Spleen (tissue), 11 donors: ENCODE measurements at regions not wholly inside any gene's neighbourhood (a gene's known extent, or its start where the extent isn't known, plus 50 kb on each side); places are given as distances from the start of the nearest gene placed in this dataset.

Experiments used
- DNase-seq: peaks from one replicate; pipeline ENCODE4 v3.0.0-alpha.2; 2020
- H3K27ac ChIP-seq, 8 donors: fragments of 200-600 bp; sonication (generic) in 7 of 8; 1 replicate in 4 of 8; 2 replicates in 4 of 8; pipeline versions ENCODE4 v1.5.0 to v1.8.0; 2016 to 2021; ENCODE audit warnings: inconsistent platforms in 4 of 8, mild to moderate bottlenecking in 4 of 8, moderate library complexity in 1 of 8
- H3K27me3 ChIP-seq, 7 donors: fragments of 200-600 bp; sonication (generic) in 6 of 7; replicated peaks in 1 of 7; 1 replicate in 4 of 7; 2 replicates in 3 of 7; pipeline versions ENCODE4 v1.5.0 to v1.8.0; 2016 to 2021; ENCODE audit warnings: inconsistent platforms in 3 of 7, mild to moderate bottlenecking in 1 of 7
- H3K36me3 ChIP-seq, 6 donors: fragments of 200-600 bp; sonication (generic) in 5 of 6; 1 replicate in 4 of 6; 2 replicates in 2 of 6; pipeline versions ENCODE4 v1.5.0 to v1.8.0; 2016 to 2021; ENCODE audit warnings: inconsistent platforms in 2 of 6
- H3K4me1 ChIP-seq, 6 donors: fragments of 200-600 bp; sonication (generic) in 5 of 6; 1 replicate in 3 of 6; 2 replicates in 3 of 6; pipeline versions ENCODE4 v1.5.0 to v1.8.0; 2016 to 2021; ENCODE audit warnings: inconsistent platforms in 3 of 6
- H3K4me3 ChIP-seq, 8 donors: fragments of 200-600 bp; sonication (generic) in 7 of 8; 1 replicate in 4 of 8; 2 replicates in 4 of 8; pipeline versions ENCODE4 v1.5.0 to v1.8.0; 2016 to 2021; ENCODE audit warnings: inconsistent platforms in 4 of 8, mild to moderate bottlenecking in 4 of 8, moderate library complexity in 2 of 8
- H3K9me3 ChIP-seq, 8 donors: fragments of 200-600 bp; sonication (generic) in 7 of 8; 1 replicate in 4 of 8; 2 replicates in 4 of 8; pipeline versions ENCODE4 v1.5.0 to v1.8.0; 2016 to 2021; ENCODE audit warnings: inconsistent platforms in 4 of 8
- POLR2A ChIP-seq, 3 donors: fragments of 450-650 bp; IDR thresholded peaks; one replicate each; pipeline ENCODE4 v1.5.1; 2017; ENCODE audit warnings: antibody characterized with exemption in 3 of 3, mild to moderate bottlenecking in 1 of 3
- POLR2AphosphoS5 ChIP-seq, 3 donors: sonication (generic); formaldehyde crosslinking; IDR thresholded peaks; one replicate each; pipeline ENCODE4 v1.5.1; 2017; ENCODE audit warnings: antibody characterized with exemption in 3 of 3
- WGBS, 5 donors: extraction: QIAGEN DNeasy Blood & Tissue Kit in 3 of 5; methylation state at CpG; one replicate each; pipeline versions ENCODE4 v1.1.5 to v1.1.7; 2013 to 2018; 5-methylcytosine and 5-hydroxymethylcytosine counted together
- intact Hi-C: fragments of 100-400 bp; cut with DNase I; formaldehyde crosslinking; loops from one replicate; pipeline ENCODE4 v1.15.0; 2023; ENCODE audit warnings: low total_unique reads
- TF ChIP-seq, protein P1 (sequence below), 11 experiments: fragments of 200-600 bp in 7 of 11; fragments of 450-650 bp in 4 of 11; sonication (generic) in 4 of 11; IDR thresholded peaks in 8 of 11; conservative IDR thresholded peaks in 3 of 11; 1 replicate in 7 of 11; 2 replicates in 4 of 11; pipeline versions ENCODE4 v1.4.0 to v1.8.0; 2016 to 2021; ENCODE audit warnings: antibody characterized with exemption in 11 of 11, inconsistent platforms in 4 of 11, mild to moderate bottlenecking in 1 of 11
- donor health status: healthy with polysubstance abuse.
- donor health status: DM: no; HTN: no; CAD: no; lungs with moderate emphysema.
- donor health status: DM: no; HTN: no; CAD: no.
- donor health status: Bipolar disorder and iron deficiency.
- donor health status: healthy.
- donor health status: DM: no; HTN: no; CAD: no.
- donor health status: DM: yes; HTN: yes; CAD: no.

DNA sequence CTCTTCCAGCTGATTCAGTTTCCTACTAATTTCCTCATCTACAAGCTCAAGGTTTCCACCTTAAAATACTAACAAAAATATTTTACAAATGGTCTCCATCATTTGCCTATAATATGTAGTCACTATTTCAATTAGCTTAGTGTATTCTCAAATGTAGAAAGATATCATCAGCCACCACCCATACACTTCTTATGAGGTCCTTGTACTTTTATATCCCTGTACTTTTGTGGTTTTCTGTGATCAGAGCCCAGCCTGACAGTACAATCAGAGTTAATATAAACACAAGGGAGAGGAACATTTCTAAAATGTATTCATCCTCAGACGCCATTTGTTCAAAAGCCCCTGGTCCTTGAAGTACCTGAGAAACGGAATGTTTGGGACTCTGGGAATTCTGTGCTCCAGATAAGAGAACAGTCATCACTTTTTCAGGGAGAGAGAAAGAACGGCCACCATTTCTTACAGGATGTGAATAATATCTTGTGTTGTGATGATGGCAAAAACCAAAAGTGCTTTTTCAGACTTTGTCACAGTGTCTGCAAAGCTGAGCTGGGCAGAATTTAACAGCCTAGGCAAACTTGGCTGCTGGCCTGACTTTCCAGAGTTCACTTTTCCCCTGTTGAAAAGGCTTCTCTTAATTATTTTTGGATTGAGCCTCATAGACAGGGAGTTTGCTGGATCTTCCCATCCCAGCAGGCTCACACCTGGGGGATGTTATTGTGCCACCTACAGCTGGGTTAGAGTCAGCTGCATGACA is 361.7 kb upstream of the ACVR2A start:
- no peaks in the 10 kb centered on the region for H3K27me3 ChIP-seq
- no peaks in the 10 kb centered on the region for H3K36me3 ChIP-seq
- intact Hi-C loops, result no loop called here
- no peak overlapping the region for H3K4me3 ChIP-seq
- no peaks in the 10 kb centered on the region for H3K9me3 ChIP-seq
- TF ChIP-seq POLR2A (IDR thresholded peaks at IDR 0.05) (no peak), POLR2AphosphoS5 (IDR thresholded peaks at IDR 0.05) (no peak)
- TF ChIP-seq, protein P1, sequence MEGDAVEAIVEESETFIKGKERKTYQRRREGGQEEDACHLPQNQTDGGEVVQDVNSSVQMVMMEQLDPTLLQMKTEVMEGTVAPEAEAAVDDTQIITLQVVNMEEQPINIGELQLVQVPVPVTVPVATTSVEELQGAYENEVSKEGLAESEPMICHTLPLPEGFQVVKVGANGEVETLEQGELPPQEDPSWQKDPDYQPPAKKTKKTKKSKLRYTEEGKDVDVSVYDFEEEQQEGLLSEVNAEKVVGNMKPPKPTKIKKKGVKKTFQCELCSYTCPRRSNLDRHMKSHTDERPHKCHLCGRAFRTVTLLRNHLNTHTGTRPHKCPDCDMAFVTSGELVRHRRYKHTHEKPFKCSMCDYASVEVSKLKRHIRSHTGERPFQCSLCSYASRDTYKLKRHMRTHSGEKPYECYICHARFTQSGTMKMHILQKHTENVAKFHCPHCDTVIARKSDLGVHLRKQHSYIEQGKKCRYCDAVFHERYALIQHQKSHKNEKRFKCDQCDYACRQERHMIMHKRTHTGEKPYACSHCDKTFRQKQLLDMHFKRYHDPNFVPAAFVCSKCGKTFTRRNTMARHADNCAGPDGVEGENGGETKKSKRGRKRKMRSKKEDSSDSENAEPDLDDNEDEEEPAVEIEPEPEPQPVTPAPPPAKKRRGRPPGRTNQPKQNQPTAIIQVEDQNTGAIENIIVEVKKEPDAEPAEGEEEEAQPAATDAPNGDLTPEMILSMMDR (IDR thresholded peaks at IDR 0.05 in 8 of 11, conservative IDR thresholded peaks at IDR 0.05 in 3 of 11), result no peak
- no peak overlapping the region for H3K27ac ChIP-seq
- no peak for DNase-seq
- no peaks in the 10 kb centered on the region for H3K4me1 ChIP-seq
- 63 to 80% (median 77%) methylated on average over 3 of the region's 3 CpGs for whole genome bisulfite sequencing, 5 donors

DNA sequence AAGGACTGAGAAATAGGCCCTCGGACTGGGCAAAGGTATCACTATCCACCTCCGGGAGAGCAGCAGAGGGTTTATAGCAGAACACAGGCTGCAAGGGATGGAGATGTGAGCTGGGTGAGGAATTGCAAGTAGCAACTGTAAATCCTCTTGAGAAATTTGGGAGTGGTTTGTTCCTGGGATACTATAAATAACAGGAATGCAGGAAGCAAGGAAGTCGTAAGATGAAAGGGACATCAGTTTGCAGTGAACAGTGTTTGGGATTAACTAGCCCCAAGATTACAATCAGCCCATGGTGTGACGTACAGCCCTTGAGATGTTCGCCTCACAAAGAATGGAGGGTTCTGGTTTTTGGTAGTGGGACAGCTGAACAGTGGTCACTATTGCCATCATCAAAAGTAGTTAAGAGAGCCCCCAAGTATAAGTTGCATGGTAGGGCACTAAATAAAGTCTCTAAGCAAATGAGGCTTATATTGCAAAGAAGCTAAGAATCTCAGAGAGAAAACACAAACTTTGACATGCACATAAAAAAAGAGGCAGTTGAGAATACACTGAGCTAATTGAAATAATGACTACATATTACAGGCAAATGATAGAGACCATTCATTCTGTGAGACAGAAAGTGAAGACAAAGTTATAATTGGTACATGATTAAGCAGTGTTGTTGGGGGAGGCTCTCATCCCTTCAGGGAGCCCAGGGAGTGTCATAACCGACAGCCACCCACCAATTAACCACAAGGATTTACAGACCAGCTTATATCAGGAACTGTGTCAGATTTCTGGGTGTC is 362.5 kb upstream of the ACVR2A start:
- WGBS, 5 donors, result 71 to 78% (median 73%) methylated on average over 6 of the region's 6 CpGs
- no peak for DNase-seq
- Histone ChIP-seq H3K36me3 (no peaks in the 10 kb centered on the region), H3K9me3 (no peaks in the 10 kb centered on the region), H3K4me3 (no peak overlapping the region), H3K27ac (no peak overlapping the region), H3K27me3 (no peaks in the 10 kb centered on the region), H3K4me1 (no peaks in the 10 kb centered on the region)
- TF ChIP-seq, protein P1 (IDR thresholded peaks at IDR 0.05 in 8 of 11, conservative IDR thresholded peaks at IDR 0.05 in 3 of 11), result no peak
- intact Hi-C loops, result no loop called here

DNA sequence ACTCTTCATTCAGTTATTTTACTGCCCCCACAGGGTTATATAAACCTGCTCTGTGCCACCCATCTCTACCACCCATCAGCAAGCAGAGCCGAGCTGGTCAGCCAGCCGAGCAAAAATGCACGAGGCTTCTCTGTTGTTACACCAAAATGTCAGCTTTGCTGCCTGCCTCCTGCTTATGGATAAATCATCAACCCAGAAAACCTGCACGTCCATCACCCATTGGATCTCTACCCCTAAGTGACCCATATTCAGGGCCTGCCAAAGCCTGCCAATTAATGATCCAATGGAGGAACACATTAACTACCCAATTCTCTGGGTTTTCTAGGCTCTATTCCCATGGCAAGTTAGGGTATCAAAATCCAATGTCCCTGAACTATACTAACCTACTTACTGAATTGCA is 365.5 kb upstream of the ACVR2A start:
- WGBS, 5 donors, result 88 to 96% (median 89%) methylated on average over 4 of the region's 4 CpGs
- TF ChIP-seq POLR2A (IDR thresholded peaks at IDR 0.05), result no peak
- TF ChIP-seq, protein P1 (IDR thresholded peaks at IDR 0.05 in 8 of 11, conservative IDR thresholded peaks at IDR 0.05 in 3 of 11), result no peak
- no peak for TF ChIP-seq POLR2AphosphoS5 (IDR thresholded peaks at IDR 0.05)
- intact Hi-C loops, result no loop called here

DNA sequence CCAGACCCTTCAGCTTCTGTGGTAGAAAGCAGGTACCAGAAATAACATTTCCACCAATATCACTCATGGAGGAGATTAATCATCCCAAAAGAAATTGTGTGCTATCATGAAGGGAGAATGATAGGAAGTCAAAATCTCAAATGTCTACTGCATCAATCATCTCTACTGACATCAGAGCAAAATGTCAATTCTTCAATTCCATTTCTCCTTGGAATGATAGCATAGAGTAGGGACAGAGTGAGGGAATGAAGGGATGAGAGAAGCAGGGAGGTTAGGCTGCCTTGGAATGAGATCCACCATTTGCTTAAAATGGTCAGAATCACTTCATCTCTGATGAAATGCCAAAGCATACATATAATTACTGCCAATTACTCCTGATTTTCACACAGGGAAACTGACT is 371.8 kb upstream of the ACVR2A start:
- intact Hi-C loops, result no loop called here
- TF ChIP-seq POLR2AphosphoS5 (IDR thresholded peaks at IDR 0.05) (no peak), POLR2A (IDR thresholded peaks at IDR 0.05) (no peak)
- TF ChIP-seq, protein P1 (IDR thresholded peaks at IDR 0.05 in 8 of 11, conservative IDR thresholded peaks at IDR 0.05 in 3 of 11), result no peak

More for the DNA sequence above, 365.5 kb upstream of the ACVR2A start:
- Histone ChIP-seq H3K4me3 (no peak overlapping the region), H3K27ac (no peak overlapping the region), H3K9me3 (no peaks in the 10 kb centered on the region), H3K4me1 (no peaks in the 10 kb centered on the region), H3K27me3 (no peaks in the 10 kb centered on the region), H3K36me3 (no peaks in the 10 kb centered on the region)
- no peak for DNase-seq

More for the DNA sequence above, 371.8 kb upstream of the ACVR2A start:
- Histone ChIP-seq H3K4me3 (no peak overlapping the region), H3K36me3 (no peaks in the 10 kb centered on the region), H3K27ac (no peak overlapping the region), H3K27me3 (no peaks in the 10 kb centered on the region), H3K9me3 (no peaks in the 10 kb centered on the region), H3K4me1 (no peaks in the 10 kb centered on the region)
- no peak for DNase-seq
